H9 (cell line): ENCODE measurements at regions not wholly inside any gene's neighbourhood (a gene's known extent, or its start where the extent isn't known, plus 50 kb on each side); places are given as distances from the start of the nearest gene placed in this dataset.

Source experiments
- DNase-seq: peaks from one replicate; pipeline ENCODE4 v3.0.0-alpha.2; 2017
- H2AFZ ChIP-seq: one replicate; pipeline ENCODE4 v1.6.1; 2013; ENCODE audit warnings: mild to moderate bottlenecking, low read length, control low read depth, moderate library complexity
- H2AK5ac ChIP-seq: 2 replicates; pipeline ENCODE4 v1.6.1; 2013; ENCODE audit warnings: low read length, control low read depth, mixed read lengths; ENCODE audit not compliant: insufficient read length
- H2BK120ac ChIP-seq: one replicate; pipeline ENCODE4 v1.6.1; 2013; ENCODE audit warnings: low read depth, mild to moderate bottlenecking, low read length, control low read depth, inconsistent platforms; ENCODE audit not compliant: poor library complexity, severe bottlenecking
- H2BK12ac ChIP-seq: 2 replicates; pipeline ENCODE4 v1.6.1; 2013; ENCODE audit warnings: low read length, control low read depth, mixed read lengths, low read depth; ENCODE audit not compliant: insufficient read length
- H2BK15ac ChIP-seq: 2 replicates; pipeline ENCODE4 v1.6.1; 2013; ENCODE audit warnings: low read depth, low read length, control low read depth
- H2BK20ac ChIP-seq: one replicate; pipeline ENCODE4 v1.6.1; 2013; ENCODE audit warnings: low read depth, mild to moderate bottlenecking, low read length, control low read depth, inconsistent platforms; ENCODE audit not compliant: poor library complexity, severe bottlenecking
- H2BK5ac ChIP-seq: 2 replicates; pipeline ENCODE4 v1.6.1; 2013; ENCODE audit warnings: low read length, control low read depth, mixed read lengths; ENCODE audit not compliant: insufficient read length
- H3K14ac ChIP-seq: 2 replicates; pipeline ENCODE4 v1.6.1; 2013; ENCODE audit warnings: low read length, control low read depth; ENCODE audit not compliant: insufficient read depth
- H3K18ac ChIP-seq: 2 replicates; pipeline ENCODE4 v1.6.1; 2013; ENCODE audit warnings: low read depth, mild to moderate bottlenecking, mixed read lengths, low read length, control low read depth; ENCODE audit not compliant: insufficient read length
- H3K23ac ChIP-seq: 2 replicates; pipeline ENCODE4 v1.6.1; 2013; ENCODE audit warnings: low read length, control low read depth, mixed read lengths, low read depth; ENCODE audit not compliant: insufficient read length
- H3K23me2 ChIP-seq: 2 replicates; pipeline ENCODE4 v1.6.1; 2013; ENCODE audit warnings: low read depth, mild to moderate bottlenecking, mixed read lengths, low read length, control low read depth; ENCODE audit not compliant: insufficient read length, poor library complexity, severe bottlenecking
- H3K27ac ChIP-seq: 2 replicates; pipeline ENCODE4 v1.5.1; 2013; ENCODE audit warnings: low read length, control low read depth, mixed read lengths, low read depth; ENCODE audit not compliant: insufficient read length
- H3K27me3 ChIP-seq: 2 replicates; pipeline ENCODE4 v1.6.1; 2013; ENCODE audit warnings: low read length, control low read depth, inconsistent platforms; ENCODE audit not compliant: insufficient read depth
- H3K4ac ChIP-seq: 2 replicates; pipeline ENCODE4 v1.6.1; 2013; ENCODE audit warnings: low read depth, mild to moderate bottlenecking, control low read depth, inconsistent platforms, low read length, moderate library complexity
- H3K4me1 ChIP-seq: 2 replicates; pipeline ENCODE4 v1.6.1; 2013; ENCODE audit warnings: low read length, control low read depth, inconsistent platforms; ENCODE audit not compliant: insufficient read depth
- H3K4me2 ChIP-seq: 2 replicates; pipeline ENCODE4 v1.6.1; 2013; ENCODE audit warnings: low read length, control low read depth, mixed read lengths; ENCODE audit not compliant: insufficient read length, insufficient read depth
- H3K56ac ChIP-seq: 2 replicates; pipeline ENCODE4 v1.6.1; 2013; ENCODE audit warnings: low read depth, mild to moderate bottlenecking, mixed read lengths, low read length, control low read depth; ENCODE audit not compliant: insufficient read length
- H3K79me1 ChIP-seq: 2 replicates; pipeline ENCODE4 v1.6.1; 2013; ENCODE audit warnings: low read depth, mild to moderate bottlenecking, moderate library complexity, low read length, control low read depth, inconsistent platforms; ENCODE audit not compliant: insufficient read depth, poor library complexity, severe bottlenecking
- H3K79me2 ChIP-seq: 2 replicates; pipeline ENCODE4 v1.6.1; 2013; ENCODE audit warnings: low read length, control low read depth, inconsistent platforms; ENCODE audit not compliant: insufficient read depth
- H3K9ac ChIP-seq: 2 replicates; pipeline ENCODE4 v1.6.1; 2013; ENCODE audit warnings: low read length, control low read depth, mixed read lengths; ENCODE audit not compliant: insufficient read length; ENCODE audit errors: extremely low read depth
- H3K9me3 ChIP-seq: one replicate; pipeline ENCODE4 v1.6.1; 2013; ENCODE audit warnings: low read depth, low read length, inconsistent platforms; ENCODE audit not compliant: control insufficient read depth
- H3T11ph ChIP-seq: one replicate; pipeline ENCODE4 v1.6.1; 2013; ENCODE audit warnings: mild to moderate bottlenecking, low read length, control low read depth, inconsistent platforms
- H4K20me1 ChIP-seq: one replicate; pipeline ENCODE4 v1.6.1; 2013; ENCODE audit not compliant: control insufficient read depth, insufficient read length, insufficient read depth
- H4K5ac ChIP-seq: 2 replicates; pipeline ENCODE4 v1.6.1; 2013; ENCODE audit warnings: low read depth, mild to moderate bottlenecking, mixed read lengths, low read length, control low read depth; ENCODE audit not compliant: insufficient read length
- H4K8ac ChIP-seq: replicated peaks from 2 replicates; pipeline ENCODE4 v1.6.1; 2013; ENCODE audit warnings: low read length, control low read depth, mixed read lengths, low read depth; ENCODE audit not compliant: insufficient read length
- H4K91ac ChIP-seq: 2 replicates; pipeline ENCODE4 v1.6.1; 2013; ENCODE audit warnings: low read depth, mild to moderate bottlenecking, moderate library complexity, mixed read lengths, low read length, control low read depth; ENCODE audit not compliant: insufficient read length
- H3K27ac Mint-ChIP-seq, 3 experiments: 2 replicates in 2 of 3; 3 replicates in 1 of 3; pipeline ENCODE4 v1.8.0; 2020 to 2021; ENCODE audit warnings: mixed read lengths in 3 of 3, mild to moderate bottlenecking in 1 of 3, moderate library complexity in 1 of 3
- H3K27me3 Mint-ChIP-seq: 2 replicates; pipeline ENCODE4 v1.8.0; 2021; ENCODE audit warnings: low read depth, mild to moderate bottlenecking, moderate library complexity, mixed read lengths
- H3K36me3 Mint-ChIP-seq, 3 experiments: 2 replicates in 2 of 3; 3 replicates in 1 of 3; pipeline ENCODE4 v1.8.0; 2020 to 2021; ENCODE audit warnings: low read depth in 3 of 3, mixed read lengths in 3 of 3; ENCODE audit not compliant: insufficient read depth in 1 of 3
- H3K4me1 Mint-ChIP-seq, 2 experiments: 2 replicates each; pipeline ENCODE4 v1.8.0; 2020; ENCODE audit warnings: mixed read lengths in 2 of 2
- H3K4me3 Mint-ChIP-seq, 2 experiments: 2 replicates in 1 of 2; 3 replicates in 1 of 2; pipeline ENCODE4 v1.8.0; 2020 to 2021; ENCODE audit warnings: mild to moderate bottlenecking in 2 of 2, mixed read lengths in 2 of 2, moderate library complexity in 1 of 2
- H3K9me3 Mint-ChIP-seq, 2 experiments: 2 replicates in 1 of 2; 3 replicates in 1 of 2; pipeline ENCODE4 v1.8.0; 2020; ENCODE audit warnings: mild to moderate bottlenecking in 2 of 2, mixed read lengths in 2 of 2, moderate library complexity in 1 of 2
- WGBS: extraction: QIAGEN DNeasy Blood & Tissue Kit; methylation state at CpG from one replicate; pipeline ENCODE4 v1.1.7; 2013; ENCODE audit warnings: missing lambda C conversion rate, low lambda C conversion rate, mixed read lengths; ENCODE audit not compliant: insufficient read length; ENCODE audit errors: extremely low coverage; 5-methylcytosine and 5-hydroxymethylcytosine counted together
- TF ChIP-seq, protein P1 (sequence below): fragments of 200-600 bp; sonication (generic); conservative IDR thresholded peaks from 3 replicates; pipeline ENCODE4 v1.8.0; 2021; ENCODE audit warnings: antibody characterized with exemption, mild to moderate bottlenecking

DNA sequence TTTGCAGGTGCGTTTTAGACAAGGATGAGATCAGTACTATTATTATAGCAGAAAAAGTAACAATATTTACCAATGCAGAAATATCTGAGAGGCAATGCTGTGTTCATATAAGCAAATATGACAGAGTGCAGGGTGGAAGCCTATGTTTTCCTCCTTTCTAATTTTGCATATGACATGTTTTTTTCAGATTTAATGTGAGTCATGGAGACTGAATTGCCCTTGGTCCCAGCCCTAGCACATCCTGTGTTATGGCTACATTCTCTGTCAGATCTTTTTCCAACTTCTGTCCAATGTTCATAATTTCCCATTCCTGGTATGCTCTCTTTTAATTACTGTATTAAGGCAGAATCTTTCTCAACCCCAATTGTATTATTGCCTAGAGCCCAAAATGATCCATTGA, 165.6 kb downstream of the SLC7A11 start:
- no peak overlapping the region for H2BK20ac ChIP-seq
- H3K36me3 Mint-ChIP-seq: no peaks in the 10 kb centered on the region
- H3T11ph ChIP-seq: no peak overlapping the region
- H3K9me3 ChIP-seq: no peaks in the 10 kb centered on the region
- no peaks in the 10 kb centered on the region for H3K27me3 ChIP-seq
- H2AFZ ChIP-seq: no peak overlapping the region
- no peak overlapping the region for H3K18ac ChIP-seq
- no peaks in the 10 kb centered on the region for H3K79me2 ChIP-seq
- H2BK120ac ChIP-seq: no peak overlapping the region
- no peak overlapping the region for H3K56ac ChIP-seq
- H2BK15ac ChIP-seq: no peak overlapping the region
- no peak overlapping the region for H2BK5ac ChIP-seq
- H3K23ac ChIP-seq: no peak overlapping the region
- H2BK12ac ChIP-seq: no peak overlapping the region
- no peaks in the 10 kb centered on the region for H4K20me1 ChIP-seq
- no CpG with 5 or more reads among the region's 1 CpG for WGBS
- no peak overlapping the region for H4K8ac ChIP-seq
- H3K4ac ChIP-seq: no peak overlapping the region
- H3K9me3 Mint-ChIP-seq: no peaks in the 10 kb centered on the region
- no peak overlapping the region for H3K27ac Mint-ChIP-seq
- H3K79me1 ChIP-seq: no peaks in the 10 kb centered on the region
- no peak overlapping the region for H3K9ac ChIP-seq
- no peak overlapping the region for H3K14ac ChIP-seq
- H3K23me2 ChIP-seq: no peaks in the 10 kb centered on the region
- no peaks in the 10 kb centered on the region for H3K4me1 ChIP-seq
- DNase-seq: no peak
- H3K4me1 Mint-ChIP-seq: peaks cover under 1 to 4% of the 10 kb centered on the region in 2 experiments
- H4K5ac ChIP-seq: no peak overlapping the region
- H3K4me2 ChIP-seq: no peak overlapping the region
- no peaks in the 10 kb centered on the region for H3K27me3 Mint-ChIP-seq
- H4K91ac ChIP-seq: no peak overlapping the region
- H2AK5ac ChIP-seq: no peak overlapping the region
- H3K27ac ChIP-seq: no peak overlapping the region
- TF ChIP-seq, protein P1, sequence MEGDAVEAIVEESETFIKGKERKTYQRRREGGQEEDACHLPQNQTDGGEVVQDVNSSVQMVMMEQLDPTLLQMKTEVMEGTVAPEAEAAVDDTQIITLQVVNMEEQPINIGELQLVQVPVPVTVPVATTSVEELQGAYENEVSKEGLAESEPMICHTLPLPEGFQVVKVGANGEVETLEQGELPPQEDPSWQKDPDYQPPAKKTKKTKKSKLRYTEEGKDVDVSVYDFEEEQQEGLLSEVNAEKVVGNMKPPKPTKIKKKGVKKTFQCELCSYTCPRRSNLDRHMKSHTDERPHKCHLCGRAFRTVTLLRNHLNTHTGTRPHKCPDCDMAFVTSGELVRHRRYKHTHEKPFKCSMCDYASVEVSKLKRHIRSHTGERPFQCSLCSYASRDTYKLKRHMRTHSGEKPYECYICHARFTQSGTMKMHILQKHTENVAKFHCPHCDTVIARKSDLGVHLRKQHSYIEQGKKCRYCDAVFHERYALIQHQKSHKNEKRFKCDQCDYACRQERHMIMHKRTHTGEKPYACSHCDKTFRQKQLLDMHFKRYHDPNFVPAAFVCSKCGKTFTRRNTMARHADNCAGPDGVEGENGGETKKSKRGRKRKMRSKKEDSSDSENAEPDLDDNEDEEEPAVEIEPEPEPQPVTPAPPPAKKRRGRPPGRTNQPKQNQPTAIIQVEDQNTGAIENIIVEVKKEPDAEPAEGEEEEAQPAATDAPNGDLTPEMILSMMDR: no peak
- H3K4me3 Mint-ChIP-seq: no peak overlapping the region
